ENCODE measurements at regions not wholly inside any gene's neighbourhood (a gene's known extent, or its start where the extent isn't known, plus 50 kb on each side); places are given as distances from the start of the nearest gene placed in this dataset.

GRCh38 chr3:20798666-20799065, 612.7 kb upstream of the SGO1 start:
- Mint-ChIP-seq H3K4me3 (ENCODE audit: low read depth, unreplicated experiment) (no peak overlapping the region), H3K36me3 (ENCODE audit: insufficient read depth, unreplicated experiment) (no peaks in the 10 kb centered on the region), H3K9me3 (ENCODE audit: low read depth, unreplicated experiment) (peaks cover 4% of the 10 kb centered on the region), H3K4me1 (ENCODE audit: low read depth, unreplicated experiment) (no peaks in the 10 kb centered on the region), H3K27me3 (ENCODE audit: unreplicated experiment) (no peaks in the 10 kb centered on the region), H3K27ac (ENCODE audit: unreplicated experiment) (no peak overlapping the region)
- intact Hi-C loops (cut with micrococcal nuclease; ENCODE audit: unreplicated experiment): no loop called here
- no peak for TF ChIP-seq CTCF (IDR thresholded peaks at IDR 0.05; ENCODE audit: unreplicated experiment)
- DNase-seq: no peak
- BruUV-seq (replicated peaks): no TSS peak
- CTCF ChIA-PET: no interaction called here

- no TSS peak for BruUV-seq (replicated peaks)
- no peaks in the 10 kb centered on the region for H3K27me3 Mint-ChIP-seq (ENCODE audit: unreplicated experiment)
- CTCF ChIA-PET: no interaction called here
- no peak for DNase-seq
- no peaks in the 10 kb centered on the region for H3K4me1 Mint-ChIP-seq (ENCODE audit: low read depth, unreplicated experiment)
- no peaks in the 10 kb centered on the region for H3K36me3 Mint-ChIP-seq (ENCODE audit: insufficient read depth, unreplicated experiment)
- no peak overlapping the region for H3K4me3 Mint-ChIP-seq (ENCODE audit: low read depth, unreplicated experiment)
- no peak overlapping the region for H3K27ac Mint-ChIP-seq (ENCODE audit: unreplicated experiment)
- TF ChIP-seq CTCF (IDR thresholded peaks at IDR 0.05; ENCODE audit: unreplicated experiment): no peak
- H3K9me3 Mint-ChIP-seq (ENCODE audit: low read depth, unreplicated experiment): peaks cover 7% of the 10 kb centered on the region
- intact Hi-C loops (cut with micrococcal nuclease; ENCODE audit: unreplicated experiment): no loop called here
Observed at GRCh38 chr3:20787005-20787404, 601.0 kb upstream of the SGO1 start.

- no peak overlapping the region for H3K4me3 Mint-ChIP-seq (ENCODE audit: low read depth, unreplicated experiment)
- H3K27me3 Mint-ChIP-seq (ENCODE audit: unreplicated experiment): no peaks in the 10 kb centered on the region
- DNase-seq: no peak
- H3K27ac Mint-ChIP-seq (ENCODE audit: unreplicated experiment): no peak overlapping the region
- intact Hi-C loops (cut with micrococcal nuclease; ENCODE audit: unreplicated experiment): loop anchor here (10.0 kb wide), 1 partner anchor 88 kb away; no protein-coding TSS in a partner anchor
- BruUV-seq (replicated peaks): no TSS peak
- no peak for TF ChIP-seq CTCF (IDR thresholded peaks at IDR 0.05; ENCODE audit: unreplicated experiment)
- H3K36me3 Mint-ChIP-seq (ENCODE audit: insufficient read depth, unreplicated experiment): no peaks in the 10 kb centered on the region
- peaks cover 12% of the 10 kb centered on the region for H3K4me1 Mint-ChIP-seq (ENCODE audit: low read depth, unreplicated experiment)
- CTCF ChIA-PET: no interaction called here
- no peaks in the 10 kb centered on the region for H3K9me3 Mint-ChIP-seq (ENCODE audit: low read depth, unreplicated experiment)
Observed at GRCh38 chr3:20776692-20777091, 590.7 kb upstream of the SGO1 start.

- intact Hi-C loops (cut with micrococcal nuclease; ENCODE audit: unreplicated experiment): loop anchor here (10.0 kb wide), 1 partner anchor 89 kb away; no protein-coding TSS in a partner anchor
Observed at GRCh38 chr3:20776286-20776685, 590.3 kb upstream of the SGO1 start.

More at GRCh38 chr3:20776286-20776685, 590.3 kb upstream of the SGO1 start:
- TF ChIP-seq CTCF (IDR thresholded peaks at IDR 0.05; ENCODE audit: unreplicated experiment): no peak
- BruUV-seq (replicated peaks): no TSS peak
- H3K27ac Mint-ChIP-seq (ENCODE audit: unreplicated experiment): no peak overlapping the region
- CTCF ChIA-PET: no interaction called here
- DNase-seq: no peak
- no peaks in the 10 kb centered on the region for H3K36me3 Mint-ChIP-seq (ENCODE audit: insufficient read depth, unreplicated experiment)
- H3K4me3 Mint-ChIP-seq (ENCODE audit: low read depth, unreplicated experiment): no peak overlapping the region
- no peaks in the 10 kb centered on the region for H3K27me3 Mint-ChIP-seq (ENCODE audit: unreplicated experiment)
- H3K9me3 Mint-ChIP-seq (ENCODE audit: low read depth, unreplicated experiment): no peaks in the 10 kb centered on the region
- peaks cover 12% of the 10 kb centered on the region for H3K4me1 Mint-ChIP-seq (ENCODE audit: low read depth, unreplicated experiment)

Measured in Calu3 (cell line).